SK-N-SH (cell line): ENCODE measurements at regions not wholly inside any gene's neighbourhood (a gene's known extent, or its start where the extent isn't known, plus 50 kb on each side); places are given as distances from the start of the nearest gene placed in this dataset.
A peak's percentile ranks its signal among the peaks of the same experiment; 100 is the strongest.

Source experiments
- CTCF ChIA-PET: fragments of 300-600, 350-600 bp; formaldehyde crosslinking; extraction: SDS; loops from one replicate; lab custom pipeline; 2021; lab: Yijun Ruan, JAX
- POLR2A ChIA-PET: fragments of 350-600 bp; sonication (Branson Sonifier 250); formaldehyde crosslinking; extraction: SDS; loops from one replicate; lab custom pipeline; 2020; ENCODE audit warnings: antibody characterized with exemption, inconsistent platforms; lab: Yijun Ruan, JAX
- DNase-seq: peaks from one replicate; pipeline ENCODE4 v3.0.0; 2012
- H2AFZ ChIP-seq: fragments of 200-600 bp; sonication (generic); 2 replicates; pipeline ENCODE4 v1.8.1; 2016; ENCODE audit warnings: antibody characterized with exemption, mild to moderate bottlenecking, low read depth
- H3F3A ChIP-seq: fragments of 200-600 bp; sonication (generic); replicated peaks from 2 replicates; pipeline ENCODE3; 2016; ENCODE audit warnings: antibody characterized with exemption, mild to moderate bottlenecking; ENCODE audit not compliant: insufficient read depth
- H3K27ac ChIP-seq, 2 experiments: fragments of 200-500 bp in 1 of 2; fragments of 200-600 bp in 1 of 2; sonication (Bioruptor generic) in 1 of 2; sonication (generic), shearing (Covaris generic) in 1 of 2; 2 replicates each; pipeline versions ENCODE4 v1.5.1 to v1.6.1; 2014 to 2016; ENCODE audit warnings: low read depth in 2 of 2, inconsistent platforms in 1 of 2, low read length in 1 of 2, mild to moderate bottlenecking in 1 of 2, mixed read lengths in 1 of 2
- H3K27me3 ChIP-seq: fragments of 200-600 bp; sonication (generic), shearing (Covaris generic); 2 replicates; pipeline ENCODE4 v1.6.1; 2016; ENCODE audit warnings: mixed run types; ENCODE audit not compliant: insufficient read depth
- H3K36me3 ChIP-seq, 2 experiments: fragments of 200-500 bp in 1 of 2; fragments of 200-600 bp in 1 of 2; sonication (Bioruptor generic) in 1 of 2; sonication (generic) in 1 of 2; replicated peaks in 1 of 2; 2 replicates each; pipeline versions ENCODE3 to v1.5.1; 2014 to 2016; ENCODE audit warnings: low read length in 1 of 2, mild to moderate bottlenecking in 1 of 2; ENCODE audit not compliant: insufficient read depth in 2 of 2, control insufficient read depth in 1 of 2
- H3K4me1 ChIP-seq, 2 experiments: fragments of 200-500 bp in 1 of 2; fragments of 200-600 bp in 1 of 2; sonication (Bioruptor generic) in 1 of 2; sonication (generic), shearing (Covaris generic) in 1 of 2; 2 replicates each; pipeline versions ENCODE4 v1.5.1 to v1.6.1; 2014 to 2016; ENCODE audit warnings: low read depth in 1 of 2, low read length in 1 of 2, mixed run types in 1 of 2; ENCODE audit not compliant: insufficient read depth in 2 of 2, control insufficient read depth in 1 of 2
- H3K4me2 ChIP-seq: fragments of 200-600 bp; sonication (generic), shearing (Covaris generic); 2 replicates; pipeline ENCODE4 v1.6.1; 2017; ENCODE audit warnings: mixed run types
- H3K4me3 ChIP-seq, 2 experiments: fragments of 200-500 bp in 1 of 2; fragments of 200-600 bp in 1 of 2; sonication (Bioruptor generic) in 1 of 2; sonication (generic), shearing (Covaris generic) in 1 of 2; 2 replicates each; pipeline versions ENCODE4 v1.5.1 to v1.8.1; 2014 to 2016; ENCODE audit warnings: low read depth in 2 of 2, inconsistent platforms in 1 of 2, low read length in 1 of 2, mild to moderate bottlenecking in 1 of 2, mixed read lengths in 1 of 2, moderate library complexity in 1 of 2
- H3K79me2 ChIP-seq: fragments of 200-600 bp; sonication (generic); 2 replicates; pipeline ENCODE4 v1.8.1; 2017; ENCODE audit warnings: mild to moderate bottlenecking; ENCODE audit not compliant: insufficient read depth
- H3K9ac ChIP-seq: fragments of 200-600 bp; sonication (generic); 2 replicates; pipeline ENCODE4 v1.6.1; 2017; ENCODE audit warnings: mixed run types
- H3K9me2 ChIP-seq: fragments of 200-600 bp; sonication (generic); 2 replicates; pipeline ENCODE4 v1.6.1; 2017; ENCODE audit warnings: mixed run types
- H3K9me3 ChIP-seq: fragments of 200-600 bp; sonication (generic); 2 replicates; pipeline ENCODE4 v1.6.1; 2017; ENCODE audit warnings: mixed run types, mild to moderate bottlenecking, moderate library complexity
- H4K20me1 ChIP-seq: fragments of 200-600 bp; sonication (generic); 2 replicates; pipeline ENCODE4 v1.6.1; 2017; ENCODE audit warnings: mild to moderate bottlenecking, mixed run types; ENCODE audit not compliant: insufficient read depth
- CTCF ChIP-seq: fragments of 200-600 bp; sonication (generic); IDR thresholded peaks from 2 replicates; pipeline ENCODE4 v1.6.1; 2017; ENCODE audit warnings: antibody characterized with exemption, mild to moderate bottlenecking, moderate library complexity
- EP300 ChIP-seq, 2 experiments: IDR thresholded peaks; 2 replicates each; pipeline versions ENCODE4 v1.4.0 to v1.6.1; 2012; ENCODE audit warnings: borderline replicate concordance in 1 of 2, low read depth in 1 of 2, low read length in 1 of 2
- FOSL2 ChIP-seq: IDR thresholded peaks from 2 replicates; pipeline ENCODE4 v1.4.0; 2012; ENCODE audit warnings: low read depth, mild to moderate bottlenecking, moderate library complexity, borderline replicate concordance
- FOXJ3 ChIP-seq: sonication (generic); formaldehyde crosslinking; IDR thresholded peaks from 2 replicates; pipeline ENCODE4 v1.5.1; 2020; ENCODE audit warnings: mild to moderate bottlenecking, missing genetic modification reagents
- GATA2 ChIP-seq: sonication (generic); formaldehyde crosslinking; IDR thresholded peaks from 2 replicates; pipeline ENCODE4 v1.5.0; 2020; ENCODE audit warnings: mild to moderate bottlenecking, missing genetic modification reagents
- JUND ChIP-seq: IDR thresholded peaks from 2 replicates; pipeline ENCODE4 v1.4.0; 2012
- MAX ChIP-seq: IDR thresholded peaks from 2 replicates; pipeline ENCODE4 v1.4.0; 2012; ENCODE audit warnings: low read depth
- PBX3 ChIP-seq: IDR thresholded peaks from 2 replicates; pipeline ENCODE4; 2012
- RAD21 ChIP-seq: IDR thresholded peaks from 2 replicates; pipeline ENCODE4 v1.6.1; 2012; ENCODE audit warnings: mild to moderate bottlenecking, low read length
- SMC3 ChIP-seq: IDR thresholded peaks from 2 replicates; pipeline ENCODE4 v1.6.1; 2012; ENCODE audit warnings: low read depth, low read length, improper control_type of control experiment
- TAF1 ChIP-seq: IDR thresholded peaks from 2 replicates; pipeline ENCODE4 v1.6.1; 2012; ENCODE audit warnings: low read depth, mild to moderate bottlenecking, low read length, moderate library complexity, borderline replicate concordance
- TCF12 ChIP-seq: IDR thresholded peaks from 2 replicates; pipeline ENCODE4 v1.4.0; 2012
- YY1 ChIP-seq: IDR thresholded peaks from 2 replicates; pipeline ENCODE4 v1.4.0; 2012; ENCODE audit warnings: low read depth, mild to moderate bottlenecking
- WGBS: methylation state at CpG from one replicate; pipeline ENCODE4 v1.1.6; 2017; ENCODE audit warnings: low lambda C conversion rate; 5-methylcytosine and 5-hydroxymethylcytosine counted together
- TF ChIP-seq, protein P1 (sequence below): fragments of 150-350 bp; IDR thresholded peaks from 2 replicates; pipeline ENCODE4 v1.6.1; 2017; ENCODE audit warnings: antibody characterized with exemption, low read length, low read depth, borderline replicate concordance
- TF ChIP-seq, protein P2 (sequence below): IDR thresholded peaks from 2 replicates; pipeline ENCODE4 v1.6.1; 2012; ENCODE audit warnings: mild to moderate bottlenecking, low read depth, low read length, moderate library complexity

GRCh38 chr16:6016530-6017184 is 919.1 kb upstream of the EEF2KMT start:
- H3K27me3 ChIP-seq, result no peaks in the 10 kb centered on the region
- no peaks in the 10 kb centered on the region for H4K20me1 ChIP-seq
- TF ChIP-seq PBX3, result no peak
- TF ChIP-seq CTCF, result 0 out of 2 replicates have a peak, but pooled peaks have one; percentile 16
- TF ChIP-seq, protein P1, sequence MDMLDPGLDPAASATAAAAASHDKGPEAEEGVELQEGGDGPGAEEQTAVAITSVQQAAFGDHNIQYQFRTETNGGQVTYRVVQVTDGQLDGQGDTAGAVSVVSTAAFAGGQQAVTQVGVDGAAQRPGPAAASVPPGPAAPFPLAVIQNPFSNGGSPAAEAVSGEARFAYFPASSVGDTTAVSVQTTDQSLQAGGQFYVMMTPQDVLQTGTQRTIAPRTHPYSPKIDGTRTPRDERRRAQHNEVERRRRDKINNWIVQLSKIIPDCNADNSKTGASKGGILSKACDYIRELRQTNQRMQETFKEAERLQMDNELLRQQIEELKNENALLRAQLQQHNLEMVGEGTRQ, result no peak
- no peak for TF ChIP-seq JUND
- peak; percentile 73 for TF ChIP-seq RAD21
- TF ChIP-seq TCF12, result no peak
- no peak for TF ChIP-seq FOXJ3
- TF ChIP-seq SMC3, result peak; percentile 41; the same call in 1 of the 2 replicates
- no peak for TF ChIP-seq FOSL2
- H3K9me2 ChIP-seq, result no peaks in the 10 kb centered on the region
- H2AFZ ChIP-seq, result no peak overlapping the region
- no peak overlapping the region for H3K27ac ChIP-seq
- H3K4me1 ChIP-seq, result peaks cover 0 to 8% of the 10 kb centered on the region in 2 experiments; a peak in 1 of 4 replicates
- no peak overlapping the region for H3K9ac ChIP-seq
- H3K36me3 ChIP-seq, result no peaks in the 10 kb centered on the region
- no peak overlapping the region; a peak in 1 of 4 replicates for H3K4me3 ChIP-seq
- 23% methylated on average over 2 of the region's 2 CpGs for WGBS
- POLR2A ChIA-PET, result no interaction called here
- no peaks in the 10 kb centered on the region for H3K9me3 ChIP-seq
- no peaks in the 10 kb centered on the region for H3F3A ChIP-seq
- no peak overlapping the region for H3K4me2 ChIP-seq
- DNase-seq, result peak; percentile 59
- H3K79me2 ChIP-seq, result no peaks in the 10 kb centered on the region
- CTCF ChIA-PET, result interaction anchor here (0.7 to 2.8 kb wide), 49 partner anchors 10 to 633 kb away, joined by 3 to 31 read pairs (median 4); no protein-coding TSS in a partner anchor

- Histone ChIP-seq H3K9me2 (no peaks in the 10 kb centered on the region), H4K20me1 (no peaks in the 10 kb centered on the region), H3K27ac (no peak overlapping the region), H3K27me3 (no peaks in the 10 kb centered on the region), H3F3A (no peaks in the 10 kb centered on the region), H2AFZ (no peak overlapping the region), H3K4me3 (no peak overlapping the region), H3K9me3 (no peaks in the 10 kb centered on the region), H3K36me3 (no peaks in the 10 kb centered on the region), H3K4me1 (no peaks in the 10 kb centered on the region; a peak in 1 of 4 replicates), H3K4me2 (no peak overlapping the region), H3K79me2 (no peaks in the 10 kb centered on the region), H3K9ac (no peak overlapping the region)
- ChIA-PET CTCF (interaction anchor here (1.2 kb wide), 2 partner anchors 16 to 69 kb away, joined by 3 to 6 read pairs; no protein-coding TSS in a partner anchor), POLR2A (no interaction called here)
- 6% methylated on average over 1 of the region's 1 CpG for WGBS
- DNase-seq, result no peak
- TF ChIP-seq TAF1 (no peak), FOXJ3 (no peak), YY1 (no peak), MAX (no peak), GATA2 (CRISPR knock-in tag) (no peak), EP300 (IDR thresholded peaks at IDR 0.05; ENCODE audit: borderline replicate concordance in 1 of 2, low read depth in 1 of 2, low read length in 1 of 2) (no peak), CTCF (no peak)
- TF ChIP-seq, protein P1, result no peak
- TF ChIP-seq, protein P2, sequence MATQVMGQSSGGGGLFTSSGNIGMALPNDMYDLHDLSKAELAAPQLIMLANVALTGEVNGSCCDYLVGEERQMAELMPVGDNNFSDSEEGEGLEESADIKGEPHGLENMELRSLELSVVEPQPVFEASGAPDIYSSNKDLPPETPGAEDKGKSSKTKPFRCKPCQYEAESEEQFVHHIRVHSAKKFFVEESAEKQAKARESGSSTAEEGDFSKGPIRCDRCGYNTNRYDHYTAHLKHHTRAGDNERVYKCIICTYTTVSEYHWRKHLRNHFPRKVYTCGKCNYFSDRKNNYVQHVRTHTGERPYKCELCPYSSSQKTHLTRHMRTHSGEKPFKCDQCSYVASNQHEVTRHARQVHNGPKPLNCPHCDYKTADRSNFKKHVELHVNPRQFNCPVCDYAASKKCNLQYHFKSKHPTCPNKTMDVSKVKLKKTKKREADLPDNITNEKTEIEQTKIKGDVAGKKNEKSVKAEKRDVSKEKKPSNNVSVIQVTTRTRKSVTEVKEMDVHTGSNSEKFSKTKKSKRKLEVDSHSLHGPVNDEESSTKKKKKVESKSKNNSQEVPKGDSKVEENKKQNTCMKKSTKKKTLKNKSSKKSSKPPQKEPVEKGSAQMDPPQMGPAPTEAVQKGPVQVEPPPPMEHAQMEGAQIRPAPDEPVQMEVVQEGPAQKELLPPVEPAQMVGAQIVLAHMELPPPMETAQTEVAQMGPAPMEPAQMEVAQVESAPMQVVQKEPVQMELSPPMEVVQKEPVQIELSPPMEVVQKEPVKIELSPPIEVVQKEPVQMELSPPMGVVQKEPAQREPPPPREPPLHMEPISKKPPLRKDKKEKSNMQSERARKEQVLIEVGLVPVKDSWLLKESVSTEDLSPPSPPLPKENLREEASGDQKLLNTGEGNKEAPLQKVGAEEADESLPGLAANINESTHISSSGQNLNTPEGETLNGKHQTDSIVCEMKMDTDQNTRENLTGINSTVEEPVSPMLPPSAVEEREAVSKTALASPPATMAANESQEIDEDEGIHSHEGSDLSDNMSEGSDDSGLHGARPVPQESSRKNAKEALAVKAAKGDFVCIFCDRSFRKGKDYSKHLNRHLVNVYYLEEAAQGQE, result no peak
Observed at GRCh38 chr16:6012716-6013115, 915.1 kb upstream of the EEF2KMT start.
